GM21515 (cell line): ENCODE measurements at regions not wholly inside any gene's neighbourhood (a gene's known extent, or its start where the extent isn't known, plus 50 kb on each side); places are given as distances from the start of the nearest gene placed in this dataset.

ENCODE experiments used
- ATAC-seq: cut with Tn5 transposase; IDR thresholded peaks from one replicate; pipeline ENCODE4 v1.9.1; 2021; ENCODE audit not compliant: unreplicated experiment

DNA sequence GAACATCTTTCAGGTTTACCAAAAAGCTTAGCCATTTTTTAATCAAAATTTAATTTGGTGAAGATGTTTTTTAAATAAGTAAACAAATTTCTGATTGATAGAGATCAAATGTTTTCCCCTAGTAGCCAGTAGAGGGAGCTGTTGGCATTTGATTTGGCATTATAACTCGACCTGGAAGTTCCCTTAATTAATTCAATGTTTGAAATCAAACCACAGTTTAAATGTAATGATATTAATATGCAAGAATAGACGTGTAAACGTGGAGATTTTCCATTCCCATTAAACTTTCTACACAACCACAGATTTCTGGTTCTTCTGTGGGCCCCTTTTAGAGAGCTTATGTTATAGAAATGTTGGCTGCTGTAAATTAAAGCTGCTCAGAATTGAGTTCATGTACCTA lies 148.1 kb upstream of the MPDZ start:
- no peak for ATAC-seq

DNA sequence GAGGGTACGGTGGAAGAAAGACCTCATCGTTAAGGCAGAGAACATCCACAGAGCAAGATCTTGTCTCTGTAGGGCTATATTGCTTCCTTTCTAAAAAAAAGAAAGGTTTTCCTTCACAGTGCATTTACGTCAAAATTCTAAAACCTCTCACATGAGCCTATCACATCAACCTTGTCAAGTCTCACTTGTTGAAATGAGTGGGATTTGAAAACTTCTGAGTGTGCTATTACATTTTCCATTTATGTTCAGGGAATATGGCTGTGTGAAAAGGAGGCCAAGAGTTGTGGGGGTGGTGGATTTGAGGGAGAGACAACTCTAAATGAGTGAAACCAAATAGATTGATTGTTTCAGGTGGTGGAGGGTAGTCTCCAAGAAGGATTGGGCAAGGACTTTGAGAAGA lies 147.1 kb upstream of the MPDZ start:
- no peak for ATAC-seq

- no peak for ATAC-seq
Measured at GRCh38 chr9:13424872-13425271, 145.4 kb upstream of the MPDZ start.

DNA sequence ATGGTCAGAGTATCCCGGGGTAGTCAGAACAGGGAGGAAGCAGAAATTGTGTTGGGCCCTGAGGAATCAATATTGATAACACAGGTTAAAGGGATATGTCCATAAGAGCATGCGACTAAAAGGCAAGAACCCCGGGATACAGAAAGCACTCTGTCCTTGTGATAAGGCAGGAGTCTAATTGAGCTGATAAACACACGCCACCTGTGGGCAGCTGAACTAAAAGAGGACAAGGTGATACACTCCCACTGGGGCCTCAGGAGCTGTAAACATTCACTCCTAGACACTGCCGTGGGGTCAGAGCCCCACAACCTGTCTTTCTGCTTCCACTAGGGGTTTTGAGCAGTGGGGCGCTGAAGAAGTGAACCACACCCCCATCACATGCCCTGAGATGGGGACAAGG lies 144.7 kb upstream of the MPDZ start:
- ATAC-seq, result no peak

DNA sequence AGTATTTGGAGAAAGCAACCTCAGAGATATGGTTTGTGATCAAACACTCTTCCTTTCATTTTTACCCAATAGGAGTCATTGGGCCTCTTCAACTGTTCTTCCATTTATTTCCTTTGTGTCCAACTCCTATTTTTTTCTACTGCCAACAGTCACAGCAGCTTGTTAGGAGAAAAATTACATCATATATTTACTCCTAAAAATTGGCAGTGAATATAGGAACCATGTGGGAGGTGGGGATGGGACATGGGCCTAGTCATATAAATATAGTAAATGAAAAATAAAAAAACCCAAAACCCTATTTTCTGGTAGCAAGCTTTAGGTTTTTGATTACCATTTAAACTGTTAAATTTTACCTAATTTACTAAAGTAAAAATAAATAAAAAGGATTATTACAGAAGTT lies 134.9 kb upstream of the MPDZ start:
- ATAC-seq, result no peak

- no peak for ATAC-seq
Measured at GRCh38 chr9:13412331-13412730, 132.8 kb upstream of the MPDZ start.

- no peak for ATAC-seq
Measured at GRCh38 chr9:13411791-13412190, 132.3 kb upstream of the MPDZ start.

DNA sequence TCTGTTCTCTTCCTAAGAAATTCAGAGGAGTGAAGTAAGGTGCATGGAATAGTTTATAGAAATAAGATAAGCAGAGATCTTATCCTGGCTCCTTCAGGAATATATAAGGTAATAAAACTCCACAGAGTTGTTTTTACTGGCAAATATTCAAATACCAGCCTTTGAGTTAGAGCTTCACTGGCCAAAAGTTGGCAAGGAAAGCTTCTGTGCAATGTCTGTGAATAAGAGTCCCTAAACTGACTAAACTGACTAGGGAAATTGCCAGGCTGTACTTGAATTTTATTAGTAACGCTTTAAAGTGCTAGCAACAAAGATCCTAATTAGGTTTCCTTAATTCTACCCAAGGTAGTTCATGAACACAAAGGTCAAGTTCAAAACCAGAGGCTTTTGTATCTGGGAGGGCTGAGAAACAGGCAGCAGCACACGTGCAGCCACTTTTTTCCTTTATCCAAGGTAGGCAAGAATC lies 131.1 kb upstream of the MPDZ start:
- no peak for ATAC-seq

DNA sequence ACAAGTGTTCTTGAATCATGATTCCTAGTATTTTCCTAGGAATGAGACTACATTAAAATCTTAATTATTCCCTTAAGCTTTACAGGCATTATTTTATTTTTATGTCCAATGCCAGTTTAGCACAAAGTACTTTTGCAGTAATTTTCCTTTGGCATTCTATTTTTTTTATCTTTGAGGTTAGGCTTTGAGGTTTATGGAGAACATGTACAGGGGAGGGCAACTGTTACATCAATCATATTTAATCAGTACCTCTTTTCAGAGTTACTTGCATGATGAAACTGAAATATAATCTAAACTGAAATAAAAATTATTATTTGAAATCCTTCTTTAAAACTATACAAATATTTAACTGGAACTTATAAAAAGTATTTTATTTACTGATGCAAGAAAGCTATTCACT lies 118.2 kb upstream of the MPDZ start:
- ATAC-seq, result no peak

DNA sequence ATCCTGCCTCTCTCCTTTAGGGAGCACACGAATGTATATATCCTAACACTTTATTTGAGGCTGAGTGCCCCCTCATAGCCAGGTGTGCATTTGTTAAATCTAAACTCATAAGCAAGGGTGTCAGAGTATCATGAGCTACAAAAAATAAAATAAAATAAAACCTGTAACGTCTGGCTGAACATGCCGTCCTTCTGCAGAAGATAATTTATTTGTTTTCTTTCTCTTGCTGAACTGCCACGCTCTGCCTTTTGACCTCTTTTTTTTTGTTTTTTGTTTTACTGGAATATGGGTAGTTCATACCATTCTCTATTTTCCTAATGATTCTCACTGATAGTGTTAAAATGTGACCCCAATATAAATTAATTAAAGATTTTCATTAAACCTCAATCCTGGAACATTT lies 117.7 kb upstream of the MPDZ start:
- ATAC-seq, result no peak

- ATAC-seq, result no peak
Measured at GRCh38 chr9:13396418-13396817, 116.9 kb upstream of the MPDZ start.

- no peak for ATAC-seq
Measured at GRCh38 chr9:13395156-13395555, 115.7 kb upstream of the MPDZ start.

GRCh38 chr9:13388157-13388556 lies 108.7 kb upstream of the MPDZ start:
- ATAC-seq, result no peak

- ATAC-seq, result no peak
Measured at GRCh38 chr9:13387734-13388067, 108.2 kb upstream of the MPDZ start.

DNA sequence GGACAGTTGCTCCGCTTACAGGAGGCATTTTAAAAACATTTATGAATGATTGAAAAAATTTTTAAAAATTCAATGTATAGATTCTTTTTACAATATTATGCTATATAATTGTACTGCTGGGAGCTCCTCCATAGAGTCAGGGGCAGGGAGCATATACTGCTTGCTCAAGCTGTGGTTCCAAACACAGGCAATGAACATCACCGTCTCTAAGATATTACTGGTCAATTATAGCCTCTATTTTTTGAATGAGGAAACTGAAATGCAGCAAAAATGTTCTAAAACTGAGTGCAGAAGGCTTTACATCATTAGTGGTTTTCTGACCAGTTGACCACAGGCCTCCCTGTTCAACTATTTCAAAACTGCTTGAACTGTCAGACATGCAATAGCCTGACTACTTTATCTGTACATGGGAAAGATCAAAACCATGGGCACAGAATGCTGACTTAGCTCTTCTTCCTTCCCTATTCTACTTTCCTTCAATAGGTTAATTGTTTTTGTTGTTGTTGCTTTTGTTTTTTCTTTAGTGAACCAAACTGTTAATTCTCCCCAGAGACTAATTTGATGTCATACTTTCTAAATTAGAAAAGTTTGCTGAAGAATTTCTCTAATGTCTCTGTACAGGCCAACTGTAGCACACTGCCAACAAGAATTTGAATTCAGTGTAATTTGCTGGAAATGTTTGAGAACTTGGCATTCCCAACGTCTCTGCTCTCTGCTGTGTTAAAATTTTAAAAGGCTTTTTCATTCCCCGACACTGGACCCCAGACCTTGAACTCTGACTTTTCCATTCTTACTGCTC lies 107.6 kb upstream of the MPDZ start:
- no peak for ATAC-seq

- ATAC-seq, result no peak
Measured at GRCh38 chr9:13386316-13386715, 106.8 kb upstream of the MPDZ start.

GRCh38 chr9:13383855-13384254 lies 104.4 kb upstream of the MPDZ start:
- ATAC-seq, result no peak

DNA sequence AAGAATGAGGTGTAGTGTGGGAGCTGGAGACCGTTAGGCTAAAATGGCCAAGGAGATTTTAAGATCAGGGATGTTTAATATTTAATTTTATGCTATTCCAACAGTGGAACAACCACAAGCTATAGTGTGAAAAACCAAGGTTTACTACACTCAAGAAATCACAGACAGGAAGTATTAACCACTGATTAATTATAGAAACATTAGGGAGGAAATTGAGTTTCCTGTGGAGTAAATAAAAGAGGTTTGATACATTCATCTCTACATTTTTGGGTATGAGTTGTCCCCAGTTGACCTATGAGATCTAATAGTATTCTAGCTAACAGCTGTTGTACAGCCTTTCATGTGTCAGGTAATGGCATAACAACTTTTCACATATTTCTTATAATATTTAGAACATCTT lies 103.7 kb upstream of the MPDZ start:
- ATAC-seq, result no peak

- ATAC-seq, result no peak
Measured at GRCh38 chr9:13382595-13382994, 103.1 kb upstream of the MPDZ start.

DNA sequence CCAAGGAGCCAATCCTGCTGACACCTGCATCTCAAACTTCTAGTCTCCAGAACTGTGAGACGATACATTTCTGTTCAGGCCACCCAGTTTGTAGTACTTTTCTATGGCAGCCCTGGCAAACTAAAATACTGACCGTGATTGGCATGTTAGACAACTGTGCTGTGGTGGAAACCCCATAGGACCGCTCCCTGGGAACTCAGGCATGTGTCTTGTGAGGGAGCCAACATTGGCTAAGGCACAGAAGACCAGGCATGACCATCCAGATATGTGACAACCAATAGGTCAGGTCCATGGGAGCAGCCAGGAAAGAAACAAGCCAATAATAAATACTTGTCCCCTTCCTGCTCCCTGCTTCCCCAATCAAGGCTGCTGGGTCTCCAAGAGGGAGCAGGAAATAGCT lies 101.4 kb upstream of the MPDZ start:
- ATAC-seq, result no peak

GRCh38 chr9:13378154-13378553 lies 98.7 kb upstream of the MPDZ start:
- no peak for ATAC-seq

DNA sequence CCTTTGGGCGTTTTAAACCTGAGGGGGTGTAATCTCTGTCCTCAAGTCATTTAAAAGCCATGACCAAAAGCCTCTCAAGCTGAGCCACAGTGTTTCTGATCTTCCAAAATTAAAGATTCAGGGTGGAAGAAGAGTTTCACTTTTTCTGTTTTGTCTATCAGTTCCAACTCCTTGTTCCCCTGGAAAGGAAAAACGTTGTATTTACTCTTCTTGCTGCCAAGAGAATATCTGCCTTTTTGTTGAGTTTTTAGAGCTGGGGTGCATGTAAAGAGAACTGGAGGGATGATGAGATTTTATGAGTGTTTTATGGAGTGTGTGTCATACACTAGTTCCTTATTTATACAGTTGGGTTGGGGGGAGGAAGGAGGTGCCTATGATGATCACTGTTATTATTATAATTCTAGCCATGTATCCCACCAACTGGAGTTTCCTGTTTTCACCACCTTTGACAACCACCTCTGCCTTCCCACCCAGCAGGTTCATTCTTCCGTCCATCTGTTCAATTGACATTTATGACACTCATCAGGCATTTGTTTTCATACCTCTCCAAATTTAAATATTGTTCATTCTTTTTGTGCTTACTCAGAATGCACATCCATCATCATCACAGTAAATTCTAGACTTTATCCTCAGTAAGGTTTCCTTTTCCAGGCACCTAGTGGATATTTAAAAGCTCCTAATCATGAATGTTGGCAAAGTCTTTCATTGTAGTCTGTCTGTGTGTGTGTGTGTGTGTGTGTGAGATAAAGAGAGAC lies 97.9 kb upstream of the MPDZ start:
- ATAC-seq, result no peak

DNA sequence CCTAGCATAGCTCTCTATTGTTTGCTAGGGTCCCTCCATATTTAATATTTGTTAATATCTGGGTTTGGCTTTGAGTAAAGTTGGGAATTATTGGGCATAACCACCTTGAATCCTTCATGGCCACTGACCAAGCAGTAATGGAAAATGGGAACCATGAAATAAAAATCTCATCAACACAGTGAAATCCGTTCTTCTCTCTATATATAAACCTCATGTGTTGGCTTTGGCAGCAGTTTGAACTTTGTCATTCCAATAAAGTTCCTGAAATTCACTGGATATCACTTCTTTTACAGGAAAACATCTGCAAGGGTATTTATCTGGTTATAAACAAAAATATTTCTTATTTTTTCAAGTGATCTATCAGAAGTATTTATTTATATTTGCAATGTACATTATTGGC lies 93.0 kb upstream of the MPDZ start:
- no peak for ATAC-seq
